AG10803 (cell line): ENCODE measurements at regions not wholly inside any gene's neighbourhood (a gene's known extent, or its start where the extent isn't known, plus 50 kb on each side); places are given as distances from the start of the nearest gene placed in this dataset.

Source experiments
- DNase-seq: peaks from one replicate; pipeline ENCODE4 v3.0.0; 2010; ENCODE audit warnings: low read depth
- H3K4me3 ChIP-seq: 2 replicates; pipeline ENCODE4 v1.5.1; 2011; ENCODE audit warnings: mild to moderate bottlenecking, low read length, control low read depth
- TF ChIP-seq, protein P1 (sequence below): conservative IDR thresholded peaks from 2 replicates; pipeline ENCODE4 v1.5.1; 2011; ENCODE audit warnings: mild to moderate bottlenecking, low read length, control low read depth, inconsistent platforms

DNA sequence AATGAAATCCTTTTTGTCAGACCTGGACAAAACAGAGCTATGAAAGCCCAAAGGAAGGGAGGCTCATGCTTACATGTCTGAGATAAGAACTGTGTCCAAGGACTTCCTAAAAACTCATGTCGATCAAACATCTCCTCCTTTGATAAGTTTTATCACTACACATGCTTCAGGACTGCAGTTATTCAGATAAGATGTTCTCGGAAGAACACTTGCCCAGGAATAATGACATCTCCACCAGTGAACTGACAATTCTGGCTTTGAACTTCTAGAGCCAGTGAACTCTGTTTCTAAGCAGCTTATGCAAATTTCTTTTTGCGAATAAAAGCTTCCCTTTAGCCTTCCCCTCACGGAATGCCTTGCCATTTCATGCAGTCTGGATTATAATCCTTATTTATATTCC is 561.6 kb downstream of the TBC1D4 start:
- TF ChIP-seq, protein P1, sequence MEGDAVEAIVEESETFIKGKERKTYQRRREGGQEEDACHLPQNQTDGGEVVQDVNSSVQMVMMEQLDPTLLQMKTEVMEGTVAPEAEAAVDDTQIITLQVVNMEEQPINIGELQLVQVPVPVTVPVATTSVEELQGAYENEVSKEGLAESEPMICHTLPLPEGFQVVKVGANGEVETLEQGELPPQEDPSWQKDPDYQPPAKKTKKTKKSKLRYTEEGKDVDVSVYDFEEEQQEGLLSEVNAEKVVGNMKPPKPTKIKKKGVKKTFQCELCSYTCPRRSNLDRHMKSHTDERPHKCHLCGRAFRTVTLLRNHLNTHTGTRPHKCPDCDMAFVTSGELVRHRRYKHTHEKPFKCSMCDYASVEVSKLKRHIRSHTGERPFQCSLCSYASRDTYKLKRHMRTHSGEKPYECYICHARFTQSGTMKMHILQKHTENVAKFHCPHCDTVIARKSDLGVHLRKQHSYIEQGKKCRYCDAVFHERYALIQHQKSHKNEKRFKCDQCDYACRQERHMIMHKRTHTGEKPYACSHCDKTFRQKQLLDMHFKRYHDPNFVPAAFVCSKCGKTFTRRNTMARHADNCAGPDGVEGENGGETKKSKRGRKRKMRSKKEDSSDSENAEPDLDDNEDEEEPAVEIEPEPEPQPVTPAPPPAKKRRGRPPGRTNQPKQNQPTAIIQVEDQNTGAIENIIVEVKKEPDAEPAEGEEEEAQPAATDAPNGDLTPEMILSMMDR = no peak
- no peak for DNase-seq
- H3K4me3 ChIP-seq = no peak overlapping the region

- H3K4me3 ChIP-seq = no peak overlapping the region
- no peak for DNase-seq
- TF ChIP-seq, protein P1 = no peak
Measured at GRCh38 chr13:74919914-74920313, 562.1 kb downstream of the TBC1D4 start.

DNA sequence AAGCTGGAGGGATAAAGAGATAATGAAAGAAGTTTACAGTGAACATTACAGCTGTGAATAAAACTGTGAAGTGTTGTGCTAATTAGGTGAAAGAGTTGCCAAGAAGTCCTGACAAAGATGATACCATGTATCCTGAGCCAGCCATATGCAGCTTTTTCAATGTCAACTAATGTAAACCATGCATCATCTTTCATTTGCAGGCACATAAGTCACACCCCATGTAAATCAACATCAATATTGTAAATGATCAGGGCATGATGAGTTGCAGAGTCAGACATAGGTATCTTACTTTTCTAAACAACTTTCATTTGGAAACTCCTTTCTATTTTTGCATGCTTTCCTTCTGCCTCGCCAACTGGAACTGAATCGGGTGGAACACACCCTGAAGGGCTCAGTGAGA is 569.1 kb downstream of the TBC1D4 start:
- TF ChIP-seq, protein P1 = no peak
- DNase-seq = no peak
- no peak overlapping the region for H3K4me3 ChIP-seq

DNA sequence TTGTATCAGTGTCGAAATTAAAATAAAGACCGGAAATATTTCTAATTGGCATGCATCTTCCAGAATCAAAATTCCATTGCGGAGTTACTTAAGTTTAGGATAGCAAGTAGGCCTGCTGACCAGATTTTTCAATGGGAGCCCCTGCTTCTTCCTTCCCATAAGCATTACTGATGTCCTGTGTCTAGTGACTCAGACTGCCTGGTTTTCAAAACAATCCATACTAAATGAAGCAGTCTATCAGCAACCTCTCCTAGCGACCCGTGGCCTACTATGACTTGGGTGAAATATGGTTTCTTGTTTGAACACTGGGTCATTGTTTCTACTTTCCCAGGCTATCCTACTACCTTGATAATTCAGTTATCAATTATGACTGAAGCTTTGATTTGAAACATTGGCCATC is 571.6 kb downstream of the TBC1D4 start:
- H3K4me3 ChIP-seq = no peak overlapping the region
- TF ChIP-seq, protein P1 = no peak
- no peak for DNase-seq

GRCh38 chr13:74907788-74908187 is 574.2 kb downstream of the TBC1D4 start:
- no peak for DNase-seq
- TF ChIP-seq, protein P1 = no peak
- no peak overlapping the region for H3K4me3 ChIP-seq

DNA sequence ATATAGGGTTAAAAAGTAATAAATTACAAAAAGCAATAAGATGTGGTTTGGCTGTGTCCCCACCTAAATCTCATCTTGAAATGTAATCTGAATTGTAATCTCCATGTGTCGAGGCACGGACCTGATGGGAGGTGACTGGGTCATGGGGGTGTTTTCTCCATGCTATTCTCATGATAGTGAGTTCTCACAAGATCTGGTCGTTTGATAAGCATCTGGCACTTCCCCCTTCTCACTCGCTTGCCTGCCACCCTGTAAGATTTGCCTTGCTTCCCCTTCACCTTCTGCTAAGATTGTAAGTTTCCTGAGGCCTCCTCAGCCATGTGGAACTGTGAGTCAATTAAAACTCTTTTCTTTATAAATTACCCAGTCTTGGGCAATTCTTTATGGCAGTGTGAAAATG is 577.4 kb downstream of the TBC1D4 start:
- TF ChIP-seq, protein P1 = no peak
- H3K4me3 ChIP-seq = no peak overlapping the region
- DNase-seq = no peak

DNA sequence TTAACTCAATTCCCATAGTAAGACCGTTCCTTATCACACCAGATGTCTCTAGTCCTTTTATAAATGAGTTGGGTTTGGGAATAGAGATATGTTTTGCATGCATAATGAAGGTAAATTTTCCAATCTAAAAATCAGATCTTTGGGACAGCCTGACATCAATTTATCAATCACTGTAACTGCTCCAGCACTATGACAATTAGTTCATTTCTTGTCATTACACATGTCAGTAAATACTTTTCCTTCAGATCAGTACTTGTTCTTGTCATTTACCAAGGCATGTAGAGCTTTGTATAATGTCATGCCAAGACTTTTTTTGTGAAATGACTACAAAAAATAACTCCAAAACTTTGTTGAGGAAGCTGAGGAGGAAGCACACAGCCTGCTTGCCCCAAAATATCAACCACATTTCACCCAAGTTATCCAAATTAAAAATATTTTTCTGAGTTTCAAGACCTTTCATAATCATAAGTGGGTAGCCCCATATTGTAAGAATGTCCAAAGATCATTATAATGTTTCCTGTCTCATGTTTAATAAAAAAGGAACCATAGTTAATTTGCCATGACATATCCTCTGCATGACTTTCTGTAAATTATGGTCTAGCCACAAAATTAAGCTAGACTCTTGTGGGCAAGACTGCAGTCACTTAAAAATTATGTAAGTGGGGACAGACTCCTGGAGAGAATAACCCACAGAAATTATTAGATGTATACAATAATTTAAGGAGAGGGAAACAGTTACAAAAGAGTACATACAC is 586.8 kb downstream of the TBC1D4 start:
- no peak overlapping the region for H3K4me3 ChIP-seq
- DNase-seq = no peak
- TF ChIP-seq, protein P1 = no peak
